B cell (primary cell): ENCODE measurements at regions not wholly inside any gene's neighbourhood (a gene's known extent, or its start where the extent isn't known, plus 50 kb on each side); places are given as distances from the start of the nearest gene placed in this dataset.
A peak's percentile ranks its signal among the peaks of the same experiment; 100 is the strongest.

ENCODE experiments used
- ATAC-seq: fragments of 200-7000 bp; cut with Tn5 transposase; one replicate; pipeline ENCODE4 v1.10.0; 2021; ENCODE audit warnings: low read depth, mild to moderate bottlenecking, moderate number of reproducible peaks, moderate library complexity
- CTCF ChIA-PET: fragments of 350-600 bp; sonication (Branson Sonifier 250); formaldehyde crosslinking; loops from one replicate; lab custom pipeline; 2021; ENCODE audit warnings: antibody characterized with exemption, inconsistent platforms; lab: Charles Lee
- POLR2A ChIA-PET: fragments of 350-600 bp; sonication (Branson Sonifier 250); formaldehyde crosslinking; loops from one replicate; lab custom pipeline; 2021; ENCODE audit warnings: antibody characterized with exemption; lab: Charles Lee
- DNase-seq: peaks from one replicate; pipeline ENCODE4 v3.0.0; 2013
- H2AFZ ChIP-seq: 2 replicates; pipeline ENCODE4 v1.6.1; 2012; ENCODE audit warnings: mild to moderate bottlenecking, low read depth, low read length; ENCODE audit not compliant: insufficient read depth, poor library complexity, severe bottlenecking
- H3K27ac ChIP-seq, 2 donors: 1 replicate in 1 of 2; 2 replicates in 1 of 2; pipeline ENCODE4 v1.5.1; 2012 to 2013; ENCODE audit warnings: low read length in 2 of 2, mild to moderate bottlenecking in 2 of 2, moderate library complexity in 1 of 2
- H3K27me3 ChIP-seq, 4 experiments: fragments of 200-600 bp in 1 of 4; sonication (generic) in 1 of 4; replicated peaks in 1 of 4; 1 replicate in 2 of 4; 2 replicates in 2 of 4; pipeline versions ENCODE4 v1.6.1 to v1.7.0; 2013 to 2016; ENCODE audit warnings: low read length in 3 of 4, mild to moderate bottlenecking in 2 of 4, mixed read lengths in 1 of 4, moderate library complexity in 1 of 4; ENCODE audit not compliant: insufficient read depth in 4 of 4, control insufficient read depth in 3 of 4; ENCODE audit errors: control extremely low read depth in 1 of 4
- H3K36me3 ChIP-seq, 2 experiments: replicated peaks in 1 of 2; 1 replicate in 1 of 2; 2 replicates in 1 of 2; pipeline versions ENCODE4 v1.6.1 to v1.7.1; 2013; ENCODE audit warnings: low read length in 1 of 2; ENCODE audit not compliant: insufficient read depth in 2 of 2, control insufficient read depth in 1 of 2; ENCODE audit errors: control extremely low read depth in 1 of 2, extremely low read depth in 1 of 2
- H3K4me1 ChIP-seq, 2 donors: fragments of 200-600 bp in 1 of 2; sonication (generic) in 1 of 2; 1 replicate in 1 of 2; 2 replicates in 1 of 2; pipeline versions ENCODE4 v1.5.1 to v1.6.1; 2013 to 2017; ENCODE audit warnings: low read length in 2 of 2; ENCODE audit not compliant: control insufficient read depth in 2 of 2, insufficient read depth in 2 of 2
- H3K4me2 ChIP-seq: replicated peaks from 2 replicates; pipeline ENCODE3; 2012; ENCODE audit warnings: mild to moderate bottlenecking, low read depth, low read length; ENCODE audit not compliant: poor library complexity, severe bottlenecking
- H3K4me3 ChIP-seq, 5 experiments: fragments of 200-600 bp in 1 of 5; sonication (generic) in 1 of 5; 1 replicate in 3 of 5; 2 replicates in 2 of 5; pipeline versions ENCODE4 v1.5.1 to v1.7.0; 2011 to 2016; ENCODE audit warnings: low read length in 4 of 5, mild to moderate bottlenecking in 4 of 5, low read depth in 2 of 5, control low read depth in 1 of 5, moderate library complexity in 1 of 5; ENCODE audit not compliant: insufficient read depth in 1 of 5; ENCODE audit errors: control extremely low read depth in 1 of 5, extremely low read depth in 1 of 5
- H3K79me2 ChIP-seq: fragments of 200-600 bp; sonication (generic); one replicate; pipeline ENCODE4 v1.6.0; 2016; ENCODE audit warnings: low read length; ENCODE audit not compliant: control insufficient read depth, insufficient read depth
- H3K9ac ChIP-seq: fragments of 200-600 bp; sonication (generic); 2 replicates; pipeline ENCODE4 v1.6.1; 2017; ENCODE audit warnings: mild to moderate bottlenecking, low read length, moderate library complexity
- H3K9me3 ChIP-seq, 3 donors: one replicate each; pipeline versions ENCODE4 v1.6.1 to v1.7.1; 2013; ENCODE audit warnings: low read length in 2 of 3; ENCODE audit not compliant: control insufficient read depth in 2 of 3, insufficient read depth in 1 of 3; ENCODE audit errors: control extremely low read depth in 1 of 3
- H4K20me1 ChIP-seq: 2 replicates; pipeline ENCODE4 v1.6.0; 2012; ENCODE audit warnings: mild to moderate bottlenecking, low read length; ENCODE audit not compliant: insufficient read depth, control insufficient read depth, poor library complexity, severe bottlenecking
- H3K27ac Mint-ChIP-seq: one replicate; pipeline ENCODE4 v1.8.0; 2021; ENCODE audit warnings: mixed read lengths
- H3K27me3 Mint-ChIP-seq: one replicate; pipeline ENCODE4 v1.8.0; 2021; ENCODE audit warnings: mixed read lengths
- H3K4me1 Mint-ChIP-seq: one replicate; pipeline ENCODE4 v1.8.0; 2021; ENCODE audit warnings: mixed read lengths
- H3K4me3 Mint-ChIP-seq: one replicate; pipeline ENCODE4 v1.8.0; 2021; ENCODE audit warnings: mixed read lengths
- H3K9me3 Mint-ChIP-seq: one replicate; pipeline ENCODE4 v1.8.0; 2022; ENCODE audit warnings: mixed read lengths; ENCODE audit not compliant: insufficient read depth
- CTCF ChIP-seq: fragments of 200-600 bp; IDR thresholded peaks from one replicate; pipeline ENCODE4 v1.8.0; 2022; ENCODE audit warnings: antibody characterized with exemption, mild to moderate bottlenecking
- EZH2 ChIP-seq: IDR thresholded peaks from 2 replicates; pipeline ENCODE4 v1.6.1; 2012; ENCODE audit warnings: borderline replicate concordance, low read depth, mild to moderate bottlenecking, moderate library complexity, low read length; ENCODE audit not compliant: insufficient read depth, poor library complexity, severe bottlenecking
- WGBS: methylation state at CpG from one replicate; pipeline ENCODE4 v1.1.5; 2013; ENCODE audit warnings: missing lambda C conversion rate; ENCODE audit not compliant: insufficient coverage; 5-methylcytosine and 5-hydroxymethylcytosine counted together
- intact Hi-C: fragments of 100-400 bp; cut with micrococcal nuclease; formaldehyde crosslinking; loops from one replicate; pipeline ENCODE4 v1.10.0; 2022

GRCh38 chr5:158599157-158599556 lies 500.6 kb downstream of the EBF1 start:
- ChIA-PET POLR2A (no interaction called here), CTCF (no interaction called here)
- peak; percentile 41 for DNase-seq
- peak; percentile 35 for ATAC-seq
- Mint-ChIP-seq H3K27me3 (no peaks in the 10 kb centered on the region), H3K9me3 (no peaks in the 10 kb centered on the region), H3K4me1 (peaks cover 24% of the 10 kb centered on the region), H3K27ac (peak overlapping the region; percentile 63), H3K4me3 (peak overlapping the region; percentile 56)
- TF ChIP-seq EZH2 = no peak
- TF ChIP-seq CTCF = no peak
- Histone ChIP-seq H3K9me3 (peaks cover 0 to 5% (median 0%) of the 10 kb centered on the region in 3 donors), H3K9ac (no peak overlapping the region), H4K20me1 (no peaks in the 10 kb centered on the region), H3K4me2 (peak overlapping the region; percentile 21), H3K4me1 (peaks cover 17 to 21% of the 10 kb centered on the region in 2 donors), H3K27ac (no peak overlapping the region), H3K36me3 (no peaks in the 10 kb centered on the region), H2AFZ (no peak overlapping the region), H3K79me2 (no peaks in the 10 kb centered on the region), H3K27me3 (no peaks in the 10 kb centered on the region), H3K4me3 (no peak overlapping the region)
- intact Hi-C loops = loop anchor here (5.0 kb wide), 2 partner anchors 37 to 87 kb away; no protein-coding TSS in a partner anchor
- 0% methylated on average over 1 of the region's 2 CpGs for WGBS

DNA sequence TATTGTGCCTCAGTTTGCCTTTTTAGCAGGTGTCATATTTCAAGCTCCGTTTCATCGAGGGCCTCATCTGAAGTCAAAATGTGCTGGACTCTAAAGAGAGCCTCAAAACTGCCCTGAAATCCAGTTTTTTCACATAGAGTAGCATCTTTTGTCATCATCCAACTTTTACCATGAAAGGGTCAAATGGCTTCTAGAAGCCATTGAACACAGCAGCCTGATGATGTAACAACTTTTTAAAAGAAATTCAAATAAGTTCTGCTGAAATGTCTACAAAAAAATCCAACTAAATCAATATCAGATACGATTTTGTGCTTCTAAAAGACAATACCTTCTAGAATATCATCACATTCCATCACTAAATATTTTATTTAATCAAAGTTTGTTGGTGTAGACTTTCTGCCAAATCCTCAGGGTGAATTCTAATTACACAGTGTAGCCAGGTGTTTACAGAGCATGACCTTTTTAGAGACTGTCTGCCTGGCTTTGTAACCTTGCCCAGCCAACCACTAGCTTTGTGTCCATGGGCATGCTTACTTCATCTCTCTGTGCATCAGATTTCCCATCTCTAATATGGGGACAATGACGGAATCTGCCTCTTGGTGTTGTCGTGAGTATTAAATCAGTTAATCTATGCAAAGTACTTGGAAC lies 505.0 kb downstream of the EBF1 start:
- H3K79me2 ChIP-seq = no peaks in the 10 kb centered on the region
- ChIA-PET CTCF (no interaction called here), POLR2A (no interaction called here)
- Mint-ChIP-seq H3K9me3 (no peaks in the 10 kb centered on the region), H3K27ac (no peak overlapping the region), H3K4me1 (peaks cover 30% of the 10 kb centered on the region), H3K4me3 (no peak overlapping the region), H3K27me3 (no peaks in the 10 kb centered on the region)
- no peak overlapping the region for H2AFZ ChIP-seq
- H3K4me1 ChIP-seq = peaks cover 28 to 33% of the 10 kb centered on the region in 2 donors
- H3K9ac ChIP-seq = no peak overlapping the region
- no peaks in the 10 kb centered on the region for H4K20me1 ChIP-seq
- H3K4me3 ChIP-seq = no peak overlapping the region
- H3K36me3 ChIP-seq = no peaks in the 10 kb centered on the region
- DNase-seq = no peak
- H3K9me3 ChIP-seq = peaks cover 0 to 5% (median 0%) of the 10 kb centered on the region in 3 donors
- H3K4me2 ChIP-seq = no peak overlapping the region
- TF ChIP-seq EZH2 (no peak), CTCF (no peak)
- H3K27me3 ChIP-seq = no peaks in the 10 kb centered on the region
- WGBS = 100% methylated on average over 2 of the region's 5 CpGs
- no peak overlapping the region for H3K27ac ChIP-seq
- intact Hi-C loops = loop anchor here (5.0 kb wide), 2 partner anchors 32 to 82 kb away; no protein-coding TSS in a partner anchor
- no peak for ATAC-seq
